Omental fat pad (tissue), 3 donors: ENCODE measurements at regions not wholly inside any gene's neighbourhood (a gene's known extent, or its start where the extent isn't known, plus 50 kb on each side); places are given as distances from the start of the nearest gene placed in this dataset.

Experiments
- ATAC-seq: fragments of 150-250 bp; one replicate; pipeline ENCODE4 v1.9.1; 2016; ENCODE audit warnings: mild to moderate bottlenecking, moderate library complexity; ENCODE audit not compliant: low FRiP score
- DNase-seq: peaks from one replicate; pipeline ENCODE4 v3.0.0-alpha.2; 2019; ENCODE audit warnings: low spot score
- TF ChIP-seq, protein P1 (sequence below), 3 donors: fragments of 450-650 bp; IDR thresholded peaks; one replicate each; pipeline ENCODE4 v1.5.1; 2016 to 2017; ENCODE audit warnings: antibody characterized with exemption in 3 of 3, mild to moderate bottlenecking in 3 of 3, moderate library complexity in 2 of 3

DNA sequence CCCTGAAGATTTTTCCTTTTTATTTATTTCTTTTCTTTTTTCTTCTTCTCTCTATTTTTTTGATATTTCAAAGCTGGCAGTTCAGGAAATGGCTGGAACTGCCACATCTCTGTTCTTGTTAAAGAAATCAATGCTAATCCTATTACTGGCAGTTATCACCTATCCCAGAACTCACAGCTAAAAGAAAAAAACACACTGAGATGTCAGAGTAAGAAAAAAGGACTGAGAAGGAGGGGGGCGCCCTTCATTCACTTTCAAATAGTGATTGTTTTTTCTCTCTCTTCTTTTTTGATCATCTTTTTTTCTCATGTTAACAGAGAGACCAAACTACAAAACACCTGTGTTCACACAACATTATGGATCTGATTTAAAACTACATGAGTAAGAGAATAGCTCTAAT is 337.1 kb downstream of the IL20RB start:
- ATAC-seq = no peak
- no peak for DNase-seq
- TF ChIP-seq, protein P1, sequence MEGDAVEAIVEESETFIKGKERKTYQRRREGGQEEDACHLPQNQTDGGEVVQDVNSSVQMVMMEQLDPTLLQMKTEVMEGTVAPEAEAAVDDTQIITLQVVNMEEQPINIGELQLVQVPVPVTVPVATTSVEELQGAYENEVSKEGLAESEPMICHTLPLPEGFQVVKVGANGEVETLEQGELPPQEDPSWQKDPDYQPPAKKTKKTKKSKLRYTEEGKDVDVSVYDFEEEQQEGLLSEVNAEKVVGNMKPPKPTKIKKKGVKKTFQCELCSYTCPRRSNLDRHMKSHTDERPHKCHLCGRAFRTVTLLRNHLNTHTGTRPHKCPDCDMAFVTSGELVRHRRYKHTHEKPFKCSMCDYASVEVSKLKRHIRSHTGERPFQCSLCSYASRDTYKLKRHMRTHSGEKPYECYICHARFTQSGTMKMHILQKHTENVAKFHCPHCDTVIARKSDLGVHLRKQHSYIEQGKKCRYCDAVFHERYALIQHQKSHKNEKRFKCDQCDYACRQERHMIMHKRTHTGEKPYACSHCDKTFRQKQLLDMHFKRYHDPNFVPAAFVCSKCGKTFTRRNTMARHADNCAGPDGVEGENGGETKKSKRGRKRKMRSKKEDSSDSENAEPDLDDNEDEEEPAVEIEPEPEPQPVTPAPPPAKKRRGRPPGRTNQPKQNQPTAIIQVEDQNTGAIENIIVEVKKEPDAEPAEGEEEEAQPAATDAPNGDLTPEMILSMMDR (IDR thresholded peaks at IDR 0.05) = no peak

DNA sequence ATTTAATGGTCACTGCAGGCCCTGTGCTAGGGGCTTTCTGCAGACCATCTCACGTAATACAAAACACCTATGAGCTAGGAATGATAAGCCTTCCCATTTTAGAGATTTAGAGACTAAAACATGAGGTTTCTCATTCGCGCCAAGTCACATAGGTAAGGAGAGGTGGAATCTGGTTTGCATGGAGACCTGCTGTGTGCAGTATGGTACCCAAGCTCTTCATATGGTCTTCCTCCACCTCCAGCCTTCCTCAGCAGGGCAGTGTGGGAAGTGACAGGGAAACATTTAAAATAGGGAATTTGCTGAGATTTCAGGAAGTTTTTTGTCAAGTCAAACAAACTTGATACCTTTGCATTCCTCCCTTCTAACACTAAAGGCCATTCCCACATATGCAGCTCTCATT is 337.6 kb downstream of the IL20RB start:
- no peak for DNase-seq
- no peak for ATAC-seq
- TF ChIP-seq, protein P1 (IDR thresholded peaks at IDR 0.05) = no peak

DNA sequence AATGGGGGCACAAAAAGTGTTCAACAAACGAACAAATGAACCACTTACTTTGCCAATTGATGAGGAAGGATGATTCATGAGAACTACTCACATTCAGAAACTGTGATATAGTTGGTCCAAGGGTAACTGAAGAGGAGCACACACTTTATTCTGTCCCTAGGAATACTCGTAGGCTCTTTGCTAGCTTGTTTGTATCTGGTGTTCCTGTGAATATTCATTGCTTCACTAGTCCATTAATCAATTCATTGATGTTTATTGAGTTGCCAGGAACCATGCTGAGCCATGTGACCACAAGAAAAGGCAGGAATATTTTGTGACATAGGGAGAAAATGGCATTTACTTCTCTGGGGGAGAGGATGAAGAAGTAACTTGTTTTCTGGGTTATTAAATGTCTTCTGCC is 338.3 kb downstream of the IL20RB start:
- ATAC-seq = no peak
- TF ChIP-seq, protein P1 (IDR thresholded peaks at IDR 0.05) = no peak
- no peak for DNase-seq

DNA sequence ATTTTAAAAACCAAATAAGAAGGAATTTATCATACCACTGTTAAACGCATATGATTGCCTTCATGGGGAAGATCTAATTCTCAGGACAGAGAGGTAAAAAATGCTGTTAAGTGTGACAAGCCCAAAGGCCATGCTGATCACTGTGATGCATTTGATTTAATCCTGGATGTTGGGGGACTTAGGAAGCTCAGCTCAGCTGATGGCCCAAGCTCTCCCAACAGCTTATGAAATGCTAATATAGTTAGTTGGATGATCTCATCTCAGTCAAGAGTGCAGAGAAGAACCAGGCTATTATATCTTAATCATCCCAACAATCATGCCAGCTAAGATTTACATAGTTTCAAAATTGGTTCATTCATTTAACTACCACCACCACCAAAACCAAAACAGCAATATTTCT is 340.0 kb downstream of the IL20RB start:
- TF ChIP-seq, protein P1 (IDR thresholded peaks at IDR 0.05) = no peak
- DNase-seq (no peak), ATAC-seq (no peak)

DNA sequence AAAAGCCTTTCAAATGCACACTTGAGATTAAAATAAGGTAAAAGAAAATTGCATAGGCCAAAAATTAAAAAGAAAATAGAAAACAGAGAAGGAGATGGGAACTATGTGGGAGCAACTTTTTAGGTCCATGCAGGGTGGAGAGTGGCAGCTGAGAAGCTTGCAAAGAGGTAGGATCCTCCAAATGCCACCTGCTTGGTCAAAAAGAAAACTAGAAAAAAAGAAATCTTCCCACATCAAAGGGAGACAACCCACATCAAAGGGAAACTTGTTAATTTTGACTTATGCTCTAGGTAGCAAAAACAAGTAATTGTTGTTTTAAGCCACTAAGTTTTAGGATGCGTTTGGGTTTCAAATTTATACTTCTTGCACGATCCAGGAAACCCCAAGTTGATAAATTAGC is 342.9 kb downstream of the IL20RB start:
- TF ChIP-seq, protein P1 (IDR thresholded peaks at IDR 0.05) = no peak
- no peak for DNase-seq
- no peak for ATAC-seq

DNA sequence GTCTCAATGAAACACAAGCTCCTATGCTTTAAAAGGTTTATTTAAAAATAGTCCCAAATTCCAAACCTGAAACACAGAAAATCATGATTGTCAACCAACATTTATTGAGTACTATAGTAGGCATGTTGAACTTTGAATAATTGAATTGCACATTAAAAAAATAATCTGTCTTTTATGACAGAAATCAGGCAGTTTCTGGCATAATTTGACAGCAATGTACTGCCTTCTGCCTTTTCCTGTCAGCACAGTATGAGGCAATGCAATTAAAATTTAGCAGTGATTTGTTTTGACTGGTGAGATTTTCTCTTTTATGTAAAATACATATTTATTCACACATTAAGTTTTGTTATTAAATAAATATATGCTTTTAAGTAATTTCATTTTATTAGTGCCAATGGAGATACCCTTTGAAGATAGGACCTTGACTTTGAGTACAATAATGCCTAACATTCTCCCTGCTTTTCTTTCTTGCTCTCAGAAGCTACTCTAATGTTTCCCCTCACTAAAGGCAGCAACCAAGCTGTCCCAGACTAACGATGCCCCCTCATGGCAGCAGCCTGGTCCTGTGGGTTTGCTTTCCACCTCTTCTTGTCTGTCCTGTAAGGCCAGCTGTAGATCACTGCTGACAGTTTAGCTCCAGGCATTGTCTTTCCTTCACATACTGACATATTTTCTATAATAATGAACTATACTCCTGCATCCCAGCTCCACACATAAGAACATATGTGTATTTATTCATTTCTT is 346.7 kb downstream of the IL20RB start:
- no peak for ATAC-seq
- TF ChIP-seq, protein P1 (IDR thresholded peaks at IDR 0.05) = no peak
- no peak for DNase-seq

DNA sequence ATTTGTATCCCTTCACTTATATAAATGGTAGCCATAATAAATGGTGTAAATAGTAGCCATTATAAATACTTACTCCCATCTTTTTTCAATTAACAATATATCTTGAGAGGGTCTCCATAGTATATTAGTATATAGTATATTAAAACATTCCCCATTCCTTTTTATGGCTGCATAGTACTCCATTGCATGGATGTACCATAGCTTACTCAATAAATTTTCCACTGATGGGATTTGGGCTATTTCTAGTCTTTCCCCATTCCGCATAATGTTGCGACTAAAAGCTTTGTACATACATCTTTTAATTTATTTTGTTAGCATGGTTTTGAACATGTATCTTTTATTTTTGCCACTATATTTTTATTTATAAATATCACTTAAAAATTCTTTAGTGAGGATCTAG is 366.3 kb downstream of the IL20RB start:
- ATAC-seq = no peak
- TF ChIP-seq, protein P1 (IDR thresholded peaks at IDR 0.05) = no peak
- DNase-seq = no peak
